Nephron (organoid): ENCODE measurements at regions not wholly inside any gene's neighbourhood (a gene's known extent, or its start where the extent isn't known, plus 50 kb on each side); places are given as distances from the start of the nearest gene placed in this dataset.

ENCODE experiments used
- H3K27ac Mint-ChIP-seq, 3 experiments: 2 replicates each; pipeline ENCODE4 v1.8.0; 2020; ENCODE audit warnings: mixed read lengths in 3 of 3, mild to moderate bottlenecking in 2 of 3, moderate library complexity in 1 of 3
- H3K27me3 Mint-ChIP-seq: 2 replicates; pipeline ENCODE4 v1.8.0; 2021; ENCODE audit warnings: low read depth, mild to moderate bottlenecking, moderate library complexity, mixed read lengths
- H3K36me3 Mint-ChIP-seq: 2 replicates; pipeline ENCODE4 v1.8.0; 2020; ENCODE audit warnings: low read depth, mixed read lengths
- H3K4me1 Mint-ChIP-seq: 2 replicates; pipeline ENCODE4 v1.8.0; 2020; ENCODE audit warnings: mixed read lengths
- H3K4me3 Mint-ChIP-seq, 3 experiments: 2 replicates each; pipeline ENCODE4 v1.8.0; 2020; ENCODE audit warnings: mild to moderate bottlenecking in 3 of 3, mixed read lengths in 3 of 3, moderate library complexity in 2 of 3
- H3K9me3 Mint-ChIP-seq: 2 replicates; pipeline ENCODE4 v1.8.0; 2020; ENCODE audit warnings: mixed read lengths
- CTCF ChIP-seq, 3 experiments: fragments of 200-600 bp; sonication (generic); IDR thresholded peaks; one replicate each; pipeline ENCODE4 v1.5.0; 2021; ENCODE audit warnings: antibody characterized with exemption in 3 of 3; ENCODE audit not compliant: unreplicated experiment in 3 of 3

- no peaks in the 10 kb centered on the region for H3K27me3 Mint-ChIP-seq
- H3K9me3 Mint-ChIP-seq, result no peaks in the 10 kb centered on the region
- no peaks in the 10 kb centered on the region for H3K4me1 Mint-ChIP-seq
- no peak for TF ChIP-seq CTCF (IDR thresholded peaks at IDR 0.05; ENCODE audit: unreplicated experiment in 3 of 3)
- no peak overlapping the region for H3K4me3 Mint-ChIP-seq
- H3K36me3 Mint-ChIP-seq, result no peaks in the 10 kb centered on the region
- H3K27ac Mint-ChIP-seq, result no peak overlapping the region
Measured at GRCh38 chr5:164362835-164363234, 857.4 kb downstream of the MAT2B start.

- Mint-ChIP-seq H3K27ac (no peak overlapping the region), H3K36me3 (no peaks in the 10 kb centered on the region), H3K4me1 (no peaks in the 10 kb centered on the region), H3K9me3 (no peaks in the 10 kb centered on the region), H3K27me3 (no peaks in the 10 kb centered on the region), H3K4me3 (no peak overlapping the region)
- no peak for TF ChIP-seq CTCF (IDR thresholded peaks at IDR 0.05; ENCODE audit: unreplicated experiment in 3 of 3)
Measured at GRCh38 chr5:164364237-164365208, 859.1 kb downstream of the MAT2B start.

- peaks cover 4% of the 10 kb centered on the region for H3K27me3 Mint-ChIP-seq
- no peaks in the 10 kb centered on the region for H3K4me1 Mint-ChIP-seq
- H3K27ac Mint-ChIP-seq, result no peak overlapping the region
- no peak for TF ChIP-seq CTCF (IDR thresholded peaks at IDR 0.05; ENCODE audit: unreplicated experiment in 3 of 3)
- H3K36me3 Mint-ChIP-seq, result no peaks in the 10 kb centered on the region
- no peak overlapping the region for H3K4me3 Mint-ChIP-seq
- no peaks in the 10 kb centered on the region for H3K9me3 Mint-ChIP-seq
Measured at GRCh38 chr5:164370841-164371240, 865.4 kb downstream of the MAT2B start.

GRCh38 chr5:164372892-164373291, 867.5 kb downstream of the MAT2B start:
- Mint-ChIP-seq H3K27ac (no peak overlapping the region), H3K4me1 (no peaks in the 10 kb centered on the region), H3K9me3 (no peaks in the 10 kb centered on the region), H3K36me3 (no peaks in the 10 kb centered on the region), H3K4me3 (no peak overlapping the region), H3K27me3 (peaks cover 4% of the 10 kb centered on the region)
- no peak for TF ChIP-seq CTCF (IDR thresholded peaks at IDR 0.05; ENCODE audit: unreplicated experiment in 3 of 3)

- Mint-ChIP-seq H3K36me3 (no peaks in the 10 kb centered on the region), H3K4me1 (no peaks in the 10 kb centered on the region), H3K27me3 (peaks cover 4% of the 10 kb centered on the region), H3K27ac (no peak overlapping the region), H3K9me3 (peaks cover 6% of the 10 kb centered on the region), H3K4me3 (no peak overlapping the region)
- TF ChIP-seq CTCF (IDR thresholded peaks at IDR 0.05; ENCODE audit: unreplicated experiment in 3 of 3), result no peak
Measured at GRCh38 chr5:164373876-164374275, 868.5 kb downstream of the MAT2B start.

GRCh38 chr5:164375051-164375450, 869.6 kb downstream of the MAT2B start:
- Mint-ChIP-seq H3K27me3 (peaks cover 4% of the 10 kb centered on the region), H3K4me3 (no peak overlapping the region), H3K36me3 (no peaks in the 10 kb centered on the region), H3K9me3 (peaks cover 12% of the 10 kb centered on the region), H3K4me1 (no peaks in the 10 kb centered on the region), H3K27ac (no peak overlapping the region)
- no peak for TF ChIP-seq CTCF (IDR thresholded peaks at IDR 0.05; ENCODE audit: unreplicated experiment in 3 of 3)
